Adrenal gland (tissue), 9 donors: ENCODE measurements at regions not wholly inside any gene's neighbourhood (a gene's known extent, or its start where the extent isn't known, plus 50 kb on each side); places are given as distances from the start of the nearest gene placed in this dataset.

Source experiments
- DNase-seq, 7 donors: peaks; one replicate each; pipeline ENCODE4 v3.0.0-alpha.2; 2019 to 2020
- H3K27ac ChIP-seq, 5 donors: fragments of 200-600 bp; sonication (generic) in 4 of 5; 1 replicate in 3 of 5; 2 replicates in 2 of 5; pipeline versions ENCODE4 v1.5.1 to v1.8.0; 2016 to 2020; ENCODE audit warnings: mild to moderate bottlenecking in 1 of 5
- H3K27me3 ChIP-seq: fragments of 200-600 bp; 2 replicates; pipeline ENCODE4 v1.8.0; 2021
- H3K36me3 ChIP-seq, 2 donors: fragments of 200-600 bp; replicated peaks in 1 of 2; 1 replicate in 1 of 2; 2 replicates in 1 of 2; pipeline versions ENCODE4 v1.5.1 to v1.8.0; 2018 to 2022
- H3K4me1 ChIP-seq, 2 donors: fragments of 200-600 bp; replicated peaks in 1 of 2; 1 replicate in 1 of 2; 2 replicates in 1 of 2; pipeline versions ENCODE4 v1.5.1 to v1.8.0; 2018 to 2021
- H3K4me3 ChIP-seq, 4 donors: fragments of 200-600 bp; sonication (generic) in 3 of 4; one replicate each; pipeline ENCODE4 v1.5.1; 2016 to 2018
- H3K9me3 ChIP-seq, 3 donors: fragments of 200-600 bp; sonication (generic) in 1 of 3; replicated peaks in 1 of 3; 1 replicate in 2 of 3; 2 replicates in 1 of 3; pipeline versions ENCODE4 v1.5.1 to v1.8.0; 2016 to 2021
- POLR2A ChIP-seq, 2 donors: fragments of 450-650 bp; IDR thresholded peaks; one replicate each; pipeline ENCODE4 v1.6.1; 2017; ENCODE audit warnings: antibody characterized with exemption in 2 of 2, mild to moderate bottlenecking in 2 of 2, moderate library complexity in 1 of 2
- WGBS, 4 donors: extraction: QIAGEN DNeasy Blood & Tissue Kit in 2 of 4; methylation state at CpG; one replicate each; pipeline versions ENCODE4 v1.1.5 to v1.1.7; 2013 to 2017; 5-methylcytosine and 5-hydroxymethylcytosine counted together
- intact Hi-C, 2 donors: fragments of 100-400 bp; cut with DNase I; formaldehyde crosslinking; loops; one replicate each; pipeline versions ENCODE4 v1.14.1 to v1.15.0; 2022 to 2023
- TF ChIP-seq, protein P1 (sequence below), 6 experiments: fragments of 450-650 bp in 4 of 6; fragments of 200-600 bp in 2 of 6; sonication (generic) in 1 of 6; IDR thresholded peaks; 1 replicate in 5 of 6; 2 replicates in 1 of 6; pipeline versions ENCODE4 v1.5.1 to v1.8.0; 2016 to 2021; ENCODE audit warnings: antibody characterized with exemption in 6 of 6, mild to moderate bottlenecking in 2 of 6, moderate library complexity in 1 of 6
- donor health status: healthy with polysubstance abuse.
- donor health status: Bipolar disorder and iron deficiency.
- donor health status: DM: yes; HTN: yes; CAD: no.
- donor health status: DM: no; HTN: no; CAD: no.
- donor health status: DM: no; HTN: no; CAD: no.

DNA sequence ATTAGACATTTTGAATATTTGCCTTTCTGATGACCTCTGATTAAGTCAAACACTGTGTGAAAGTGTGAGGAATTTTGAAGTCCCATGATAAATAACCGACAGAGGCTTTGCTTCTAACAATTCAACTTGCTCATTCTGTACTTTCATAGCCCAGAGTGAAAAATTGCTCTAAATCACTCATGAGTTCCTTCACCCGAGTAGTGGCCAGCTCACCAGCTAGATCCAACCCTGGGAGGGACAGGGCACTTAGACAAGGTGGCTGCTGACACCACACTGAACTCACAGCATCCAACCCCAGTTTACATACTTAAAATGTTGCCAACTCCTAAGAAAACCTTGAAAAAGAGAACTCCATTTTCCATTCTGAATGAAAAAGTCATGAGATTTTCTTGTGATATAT, 80.0 kb upstream of the LYZL1 start:
- no peaks in the 10 kb centered on the region for H3K36me3 ChIP-seq
- WGBS, 4 donors, result 36 to 59% (median 50%) methylated on average over 2 of the region's 2 CpGs
- intact Hi-C loops, result no loop called here
- no peak overlapping the region for H3K27ac ChIP-seq
- DNase-seq, result no peak
- H3K4me3 ChIP-seq, result no peak overlapping the region
- no peaks in the 10 kb centered on the region for H3K9me3 ChIP-seq
- no peaks in the 10 kb centered on the region for H3K4me1 ChIP-seq
- TF ChIP-seq POLR2A (IDR thresholded peaks at IDR 0.05), result no peak
- TF ChIP-seq, protein P1, sequence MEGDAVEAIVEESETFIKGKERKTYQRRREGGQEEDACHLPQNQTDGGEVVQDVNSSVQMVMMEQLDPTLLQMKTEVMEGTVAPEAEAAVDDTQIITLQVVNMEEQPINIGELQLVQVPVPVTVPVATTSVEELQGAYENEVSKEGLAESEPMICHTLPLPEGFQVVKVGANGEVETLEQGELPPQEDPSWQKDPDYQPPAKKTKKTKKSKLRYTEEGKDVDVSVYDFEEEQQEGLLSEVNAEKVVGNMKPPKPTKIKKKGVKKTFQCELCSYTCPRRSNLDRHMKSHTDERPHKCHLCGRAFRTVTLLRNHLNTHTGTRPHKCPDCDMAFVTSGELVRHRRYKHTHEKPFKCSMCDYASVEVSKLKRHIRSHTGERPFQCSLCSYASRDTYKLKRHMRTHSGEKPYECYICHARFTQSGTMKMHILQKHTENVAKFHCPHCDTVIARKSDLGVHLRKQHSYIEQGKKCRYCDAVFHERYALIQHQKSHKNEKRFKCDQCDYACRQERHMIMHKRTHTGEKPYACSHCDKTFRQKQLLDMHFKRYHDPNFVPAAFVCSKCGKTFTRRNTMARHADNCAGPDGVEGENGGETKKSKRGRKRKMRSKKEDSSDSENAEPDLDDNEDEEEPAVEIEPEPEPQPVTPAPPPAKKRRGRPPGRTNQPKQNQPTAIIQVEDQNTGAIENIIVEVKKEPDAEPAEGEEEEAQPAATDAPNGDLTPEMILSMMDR (IDR thresholded peaks at IDR 0.05), result no peak
- H3K27me3 ChIP-seq, result no peaks in the 10 kb centered on the region

DNA sequence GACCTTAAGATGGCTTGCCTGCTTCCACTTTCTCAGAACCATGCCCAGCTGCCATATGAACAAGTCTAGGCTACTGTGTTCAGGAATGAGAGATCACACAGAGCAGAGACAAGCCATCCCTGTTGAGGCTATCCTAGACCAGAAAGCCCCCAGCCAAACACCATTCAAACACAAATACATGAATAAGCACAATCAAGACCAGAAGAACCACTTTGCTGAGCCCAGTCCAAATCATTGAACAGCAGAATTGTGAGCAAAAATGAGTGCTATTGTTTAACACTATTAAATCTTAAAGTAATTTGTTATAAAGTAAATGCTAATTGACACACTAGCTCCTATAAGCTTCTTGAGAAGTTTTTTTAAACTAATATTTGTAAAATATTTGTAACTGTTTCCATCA, 79.0 kb upstream of the LYZL1 start:
- H3K27me3 ChIP-seq, result no peaks in the 10 kb centered on the region
- no peaks in the 10 kb centered on the region for H3K4me1 ChIP-seq
- no peaks in the 10 kb centered on the region for H3K9me3 ChIP-seq
- TF ChIP-seq POLR2A (IDR thresholded peaks at IDR 0.05), result no peak
- TF ChIP-seq, protein P1 (IDR thresholded peaks at IDR 0.05), result no peak
- no peak for DNase-seq
- H3K4me3 ChIP-seq, result no peak overlapping the region
- no peaks in the 10 kb centered on the region for H3K36me3 ChIP-seq
- intact Hi-C loops, result no loop called here
- no peak overlapping the region for H3K27ac ChIP-seq

DNA sequence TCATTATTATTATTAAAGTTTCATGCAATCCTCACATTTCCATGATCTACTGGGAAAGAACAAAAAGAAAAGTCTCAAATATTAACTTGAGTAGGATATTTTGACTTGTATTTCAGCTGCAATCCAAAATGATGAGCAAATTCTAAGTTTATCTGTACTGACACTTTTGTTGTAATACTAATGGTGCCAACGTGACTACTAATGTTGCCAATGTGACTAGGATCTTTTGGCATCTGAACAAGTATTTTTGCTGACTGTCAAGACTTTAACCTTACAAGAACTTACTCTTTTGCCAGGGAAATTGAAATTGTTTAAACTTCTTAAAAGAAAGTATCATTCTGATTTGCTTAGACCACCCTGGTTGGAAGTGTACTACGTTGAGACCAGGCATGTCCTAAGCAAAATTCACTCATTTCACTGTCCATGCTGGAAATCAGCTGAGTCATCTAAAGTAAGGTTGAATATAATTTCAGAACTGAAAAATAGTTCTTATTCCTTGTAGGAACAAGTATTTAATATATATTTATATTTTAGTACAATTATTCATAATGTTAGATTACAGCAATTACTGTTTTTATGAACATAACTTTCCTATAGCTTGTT, 78.5 kb upstream of the LYZL1 start:
- Histone ChIP-seq H3K9me3 (no peaks in the 10 kb centered on the region), H3K4me3 (no peak overlapping the region), H3K27ac (no peak overlapping the region), H3K36me3 (no peaks in the 10 kb centered on the region), H3K27me3 (no peaks in the 10 kb centered on the region), H3K4me1 (no peaks in the 10 kb centered on the region)
- 70 to 80% (median 73%) methylated on average over 2 of the region's 2 CpGs for WGBS, 4 donors
- intact Hi-C loops, result no loop called here
- no peak for DNase-seq
- TF ChIP-seq, protein P1 (IDR thresholded peaks at IDR 0.05), result no peak
- TF ChIP-seq POLR2A (IDR thresholded peaks at IDR 0.05), result no peak

DNA sequence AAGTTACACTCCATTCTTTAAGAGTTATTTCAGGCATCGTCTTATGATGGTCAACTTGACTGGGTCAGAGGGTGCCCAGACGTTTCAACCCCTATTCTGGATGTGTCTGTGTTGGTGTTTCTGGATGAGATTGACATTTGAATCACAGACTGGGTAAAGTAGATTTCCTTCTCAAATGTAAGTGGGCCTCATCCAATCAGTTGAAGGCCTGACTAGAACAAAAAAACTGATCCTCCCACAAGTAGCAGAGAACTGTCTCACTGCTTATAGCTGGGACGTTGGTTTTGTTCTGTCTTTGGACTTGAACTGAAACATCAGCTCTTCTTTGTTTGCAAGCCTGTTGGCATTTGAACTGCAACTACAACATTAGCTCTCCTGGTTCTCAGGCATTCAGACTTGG, 76.3 kb upstream of the LYZL1 start:
- Histone ChIP-seq H3K9me3 (no peaks in the 10 kb centered on the region), H3K27ac (no peak overlapping the region), H3K27me3 (no peaks in the 10 kb centered on the region), H3K36me3 (no peaks in the 10 kb centered on the region), H3K4me3 (no peak overlapping the region), H3K4me1 (no peaks in the 10 kb centered on the region)
- DNase-seq, result no peak
- no peak for TF ChIP-seq POLR2A (IDR thresholded peaks at IDR 0.05)
- TF ChIP-seq, protein P1 (IDR thresholded peaks at IDR 0.05), result no peak
- intact Hi-C loops, result no loop called here
- 60 to 75% (median 69%) methylated on average over 3 of the region's 3 CpGs for WGBS, 4 donors
